Endothelial cell of umbilical vein (primary cell): ENCODE measurements at regions not wholly inside any gene's neighbourhood (a gene's known extent, or its start where the extent isn't known, plus 50 kb on each side); places are given as distances from the start of the nearest gene placed in this dataset.

Source experiments
- BruUV-seq: library from RNA; stranded (reverse); fragments of 400-500 nt; replicated peaks from 2 replicates; lab custom pipeline; 2021; lab: Mats Ljungman, UMichigan
- CTCF ChIA-PET: fragments of 300-600, 350-600 bp; sonication (Branson Sonifier 250); formaldehyde crosslinking; loops from one replicate; lab custom pipeline; 2021; ENCODE audit warnings: antibody characterized with exemption, inconsistent platforms; lab: Charles Lee
- POLR2A ChIA-PET: fragments of 300-600, 350-600 bp; sonication (Branson Sonifier 250); formaldehyde crosslinking; loops from one replicate; lab custom pipeline; 2021; ENCODE audit warnings: antibody characterized with exemption, inconsistent platforms; lab: Charles Lee
- DNase-seq: peaks from one replicate; pipeline ENCODE4 v3.0.0-alpha.2; 2011; ENCODE audit warnings: low read depth, low spot score
- FAIRE-seq: peaks from 2 replicates; lab custom pipeline; 2011; peaks lifted over from hg19 to GRCh38; lab: Jason Lieb, UNC
- H2AFZ ChIP-seq: 2 replicates; pipeline ENCODE4 v1.6.0; 2012; ENCODE audit warnings: low read depth, low read length, control low read depth, inconsistent platforms
- H3K27ac ChIP-seq: 2 replicates; pipeline ENCODE4 v1.5.1; 2011; ENCODE audit warnings: low read depth, mild to moderate bottlenecking, control low read depth, low read length, moderate library complexity; ENCODE audit not compliant: insufficient read depth
- H3K27me3 ChIP-seq, 2 experiments: 2 replicates each; pipeline versions ENCODE4 v1.6.0 to v1.6.1; 2011; ENCODE audit warnings: low read length in 2 of 2, mixed read lengths in 1 of 2; ENCODE audit not compliant: control insufficient read depth in 2 of 2, insufficient read depth in 2 of 2
- H3K36me3 ChIP-seq, 2 experiments: 2 replicates in 1 of 2; 3 replicates in 1 of 2; pipeline ENCODE4 v1.5.1; 2011; ENCODE audit warnings: low read length in 2 of 2, mild to moderate bottlenecking in 1 of 2, moderate library complexity in 1 of 2; ENCODE audit not compliant: control insufficient read depth in 2 of 2, insufficient read depth in 2 of 2; ENCODE audit errors: extremely low read depth in 1 of 2
- H3K4me1 ChIP-seq: 3 replicates; pipeline ENCODE4 v1.5.1; 2011; ENCODE audit warnings: mild to moderate bottlenecking, low read length; ENCODE audit not compliant: control insufficient read depth, insufficient read depth; ENCODE audit errors: extremely low read depth
- H3K4me2 ChIP-seq: 2 replicates; pipeline ENCODE4 v1.6.1; 2011; ENCODE audit warnings: low read length, control low read depth, mixed read lengths; ENCODE audit not compliant: insufficient read depth
- H3K4me3 ChIP-seq, 3 experiments: fragments of 200-600 bp in 1 of 3; sonication (generic), shearing (Covaris generic) in 1 of 3; replicated peaks in 1 of 3; 2 replicates each; pipeline ENCODE4 v1.5.1; 2011 to 2016; ENCODE audit warnings: control low read depth in 3 of 3, low read length in 3 of 3, mild to moderate bottlenecking in 2 of 3, inconsistent platforms in 1 of 3, low read depth in 1 of 3, moderate library complexity in 1 of 3; ENCODE audit not compliant: insufficient read depth in 1 of 3
- H3K79me2 ChIP-seq: 2 replicates; pipeline ENCODE4 v1.6.0; 2012; ENCODE audit warnings: low read length, inconsistent platforms; ENCODE audit not compliant: control insufficient read depth, insufficient read depth
- H3K9ac ChIP-seq: replicated peaks from 2 replicates; pipeline ENCODE3; 2011; ENCODE audit warnings: low read length, control low read depth; ENCODE audit not compliant: insufficient read depth; ENCODE audit errors: extremely low read depth
- H3K9me1 ChIP-seq: replicated peaks from 3 replicates; pipeline ENCODE4 v1.6.0; 2011; ENCODE audit warnings: mild to moderate bottlenecking, low read length; ENCODE audit not compliant: control insufficient read depth, insufficient read depth; ENCODE audit errors: extremely low read depth
- H3K9me3 ChIP-seq: replicated peaks from 2 replicates; pipeline ENCODE4 v1.5.1; 2012; ENCODE audit warnings: low read length, inconsistent platforms; ENCODE audit not compliant: control insufficient read depth, insufficient read depth
- H4K20me1 ChIP-seq: replicated peaks from 2 replicates; pipeline ENCODE3; 2011; ENCODE audit warnings: mild to moderate bottlenecking, low read length; ENCODE audit not compliant: control insufficient read depth, insufficient read depth; ENCODE audit errors: extremely low read depth
- EZH2 ChIP-seq: IDR thresholded peaks from 2 replicates; pipeline ENCODE4 v1.6.1; 2012; ENCODE audit warnings: borderline replicate concordance, low read depth, mild to moderate bottlenecking, moderate library complexity, low read length, inconsistent platforms; ENCODE audit not compliant: severe bottlenecking
- FOS ChIP-seq: IDR thresholded peaks from 2 replicates; pipeline ENCODE4 v1.6.1; 2011; ENCODE audit warnings: mild to moderate bottlenecking, low read length, moderate library complexity, borderline replicate concordance; ENCODE audit not compliant: insufficient read depth
- MYC ChIP-seq: IDR thresholded peaks from one replicate; pipeline ENCODE4 v1.6.1; 2011; ENCODE audit warnings: mild to moderate bottlenecking, low read depth, low read length
- POLR2A ChIP-seq: IDR thresholded peaks from 2 replicates; pipeline ENCODE4 v1.6.1; 2012; ENCODE audit warnings: low read depth, mild to moderate bottlenecking, control low read depth, low read length
- POLR2AphosphoS5 ChIP-seq: IDR thresholded peaks from 2 replicates; pipeline ENCODE4 v1.6.1; 2012; ENCODE audit warnings: low read depth, mild to moderate bottlenecking, control low read depth, low read length, moderate library complexity; ENCODE audit not compliant: insufficient read depth
- dilution Hi-C: fragments of 300-500 bp; cut with MboI; formaldehyde crosslinking; loops from one replicate; pipeline ENCODE4 v1.15.0; 2019; ENCODE audit warnings: low sequenced_read_pairs; ENCODE audit not compliant: extremely low pct_ligation_motif_present
- intact Hi-C: fragments of 100-400 bp; cut with micrococcal nuclease; formaldehyde crosslinking; loops from one replicate; pipeline ENCODE4 v1.10.0; 2022
- TF ChIP-seq, protein P1 (sequence below), 2 donors: IDR thresholded peaks; 1 replicate in 1 of 2; 2 replicates in 1 of 2; pipeline ENCODE4 v1.5.1; 2011; ENCODE audit warnings: low read length in 2 of 2, mild to moderate bottlenecking in 2 of 2, moderate library complexity in 2 of 2, control low read depth in 1 of 2, inconsistent platforms in 1 of 2, low read depth in 1 of 2; ENCODE audit not compliant: insufficient read depth in 1 of 2; ENCODE audit errors: extremely low read depth in 1 of 2
- TF ChIP-seq, protein P2 (sequence below): IDR thresholded peaks from 2 replicates; pipeline ENCODE4 v1.6.1; 2011; ENCODE audit not compliant: insufficient read depth, insufficient read length

DNA sequence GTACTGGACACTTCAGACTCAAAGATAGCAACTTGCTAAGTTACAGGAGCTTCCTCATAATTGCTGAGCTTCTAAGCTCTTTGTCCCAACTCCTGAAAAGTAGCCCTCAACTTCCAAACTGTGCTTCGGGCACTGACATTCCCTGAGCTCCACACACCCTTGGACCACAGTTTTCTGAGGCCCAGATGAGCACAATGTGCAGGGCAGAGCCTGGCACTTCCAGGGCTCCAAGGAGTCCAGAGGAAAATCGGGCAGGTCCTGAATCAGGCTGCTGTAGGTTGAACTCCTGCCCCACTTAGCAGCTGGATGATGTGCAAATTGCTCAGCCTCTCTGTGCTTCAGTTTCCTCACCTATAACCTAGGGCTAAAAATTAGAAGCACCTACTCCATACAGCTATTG is 54.6 kb upstream of the KCNIP1 start:
- no peak for FAIRE-seq
- H3K4me2 ChIP-seq, result no peak overlapping the region
- ChIA-PET CTCF (no interaction called here), POLR2A (no interaction called here)
- no peaks in the 10 kb centered on the region for H4K20me1 ChIP-seq
- H3K4me3 ChIP-seq, result no peak overlapping the region
- DNase-seq, result no peak
- no peaks in the 10 kb centered on the region for H3K36me3 ChIP-seq
- no peak overlapping the region for H2AFZ ChIP-seq
- dilution Hi-C loops (no loop called here), intact Hi-C loops (no loop called here)
- TF ChIP-seq EZH2 (no peak), POLR2A (no peak), MYC (no peak), FOS (no peak), POLR2AphosphoS5 (no peak)
- TF ChIP-seq, protein P1, sequence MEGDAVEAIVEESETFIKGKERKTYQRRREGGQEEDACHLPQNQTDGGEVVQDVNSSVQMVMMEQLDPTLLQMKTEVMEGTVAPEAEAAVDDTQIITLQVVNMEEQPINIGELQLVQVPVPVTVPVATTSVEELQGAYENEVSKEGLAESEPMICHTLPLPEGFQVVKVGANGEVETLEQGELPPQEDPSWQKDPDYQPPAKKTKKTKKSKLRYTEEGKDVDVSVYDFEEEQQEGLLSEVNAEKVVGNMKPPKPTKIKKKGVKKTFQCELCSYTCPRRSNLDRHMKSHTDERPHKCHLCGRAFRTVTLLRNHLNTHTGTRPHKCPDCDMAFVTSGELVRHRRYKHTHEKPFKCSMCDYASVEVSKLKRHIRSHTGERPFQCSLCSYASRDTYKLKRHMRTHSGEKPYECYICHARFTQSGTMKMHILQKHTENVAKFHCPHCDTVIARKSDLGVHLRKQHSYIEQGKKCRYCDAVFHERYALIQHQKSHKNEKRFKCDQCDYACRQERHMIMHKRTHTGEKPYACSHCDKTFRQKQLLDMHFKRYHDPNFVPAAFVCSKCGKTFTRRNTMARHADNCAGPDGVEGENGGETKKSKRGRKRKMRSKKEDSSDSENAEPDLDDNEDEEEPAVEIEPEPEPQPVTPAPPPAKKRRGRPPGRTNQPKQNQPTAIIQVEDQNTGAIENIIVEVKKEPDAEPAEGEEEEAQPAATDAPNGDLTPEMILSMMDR (IDR thresholded peaks at IDR 0.05; ENCODE audit: extremely low read depth in 1 of 2, insufficient read depth in 1 of 2, low read depth in 1 of 2, low read length in 2 of 2), result no peak
- TF ChIP-seq, protein P2, sequence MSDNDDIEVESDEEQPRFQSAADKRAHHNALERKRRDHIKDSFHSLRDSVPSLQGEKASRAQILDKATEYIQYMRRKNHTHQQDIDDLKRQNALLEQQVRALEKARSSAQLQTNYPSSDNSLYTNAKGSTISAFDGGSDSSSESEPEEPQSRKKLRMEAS, result no peak
- BruUV-seq, result no TSS peak
- peaks cover 4 to 13% of the 10 kb centered on the region in 2 experiments for H3K27me3 ChIP-seq
- H3K4me1 ChIP-seq, result no peaks in the 10 kb centered on the region
- H3K9ac ChIP-seq, result no peak overlapping the region
- H3K27ac ChIP-seq, result no peak overlapping the region
- no peaks in the 10 kb centered on the region for H3K79me2 ChIP-seq
- H3K9me3 ChIP-seq, result no peaks in the 10 kb centered on the region
- H3K9me1 ChIP-seq, result no peaks in the 10 kb centered on the region
